GM12878 (cell line): ENCODE measurements at regions not wholly inside any gene's neighbourhood (a gene's known extent, or its start where the extent isn't known, plus 50 kb on each side); places are given as distances from the start of the nearest gene placed in this dataset.

Experiments
- ATF3 ChIP-seq: IDR thresholded peaks from 2 replicates; pipeline ENCODE4 v1.6.1; 2011; ENCODE audit warnings: low read depth, mild to moderate bottlenecking, low read length, moderate library complexity, borderline replicate concordance; ENCODE audit errors: extremely low read depth
- BRCA1 ChIP-seq: IDR thresholded peaks from 2 replicates; pipeline ENCODE4 v1.6.1; 2011; ENCODE audit warnings: low read depth, low read length, improper control_type of control experiment
- CTCF ChIP-seq, 3 experiments: IDR thresholded peaks in 2 of 3; conservative IDR thresholded peaks in 1 of 3; 2 replicates each; pipeline ENCODE4 v1.5.1; 2011; ENCODE audit warnings: low read depth in 3 of 3, low read length in 3 of 3, mild to moderate bottlenecking in 3 of 3, control low read depth in 2 of 3, moderate library complexity in 2 of 3, inconsistent platforms in 1 of 3, mixed read lengths in 1 of 3; ENCODE audit not compliant: control insufficient read depth in 2 of 3, insufficient read depth in 1 of 3; ENCODE audit errors: extremely low read depth in 1 of 3
- ELK1 ChIP-seq: IDR thresholded peaks from 2 replicates; pipeline ENCODE4 v1.6.1; 2012; ENCODE audit warnings: low read depth, low read length, improper control_type of control experiment
- POLR2AphosphoS5 ChIP-seq: IDR thresholded peaks from 2 replicates; pipeline ENCODE4 v1.6.1; 2011; ENCODE audit warnings: mild to moderate bottlenecking, low read length, inconsistent platforms
- PRDM15 ChIP-seq: fragments of 450-650 bp; formaldehyde crosslinking; IDR thresholded peaks from 2 replicates; pipeline ENCODE4 v1.4.0; 2020; ENCODE audit warnings: mild to moderate bottlenecking, moderate library complexity
- SP1 ChIP-seq: IDR thresholded peaks from one replicate; pipeline ENCODE4 v1.6.1; 2011; ENCODE audit warnings: low read depth, low read length

GRCh38 chr18:10015288-10015701 lies 101.5 kb downstream of the VAPA start:
- TF ChIP-seq BRCA1 (no peak), ATF3 (no peak), ELK1 (no peak), SP1 (no peak), POLR2AphosphoS5 (no peak), PRDM15 (CRISPR knock-in tag) (no peak), CTCF (IDR thresholded peaks at IDR 0.05 in 2 of 3, conservative IDR thresholded peaks at IDR 0.05 in 1 of 3; ENCODE audit: control insufficient read depth in 2 of 3, extremely low read depth in 1 of 3, insufficient read depth in 1 of 3, low read depth in 3 of 3, low read length in 3 of 3) (no peak)
